Coronary artery (tissue), 2 donors: ENCODE measurements at regions not wholly inside any gene's neighbourhood (a gene's known extent, or its start where the extent isn't known, plus 50 kb on each side); places are given as distances from the start of the nearest gene placed in this dataset.

Experiments used
- DNase-seq: peaks from one replicate; pipeline ENCODE4 v3.0.0-alpha.2; 2017; ENCODE audit warnings: low spot score
- H3K27ac ChIP-seq, 2 donors: fragments of 200-600 bp; sonication (generic); one replicate each; pipeline ENCODE4 v1.5.1; 2016 to 2019
- H3K4me3 ChIP-seq: fragments of 200-600 bp; sonication (generic); 2 replicates; pipeline ENCODE4 v1.5.1; 2016; ENCODE audit warnings: mild to moderate bottlenecking, moderate library complexity
- TF ChIP-seq, protein P1 (sequence below): fragments of 200-600 bp; sonication (generic); IDR thresholded peaks from one replicate; pipeline ENCODE4 v1.5.1; 2019; ENCODE audit warnings: antibody characterized with exemption

DNA sequence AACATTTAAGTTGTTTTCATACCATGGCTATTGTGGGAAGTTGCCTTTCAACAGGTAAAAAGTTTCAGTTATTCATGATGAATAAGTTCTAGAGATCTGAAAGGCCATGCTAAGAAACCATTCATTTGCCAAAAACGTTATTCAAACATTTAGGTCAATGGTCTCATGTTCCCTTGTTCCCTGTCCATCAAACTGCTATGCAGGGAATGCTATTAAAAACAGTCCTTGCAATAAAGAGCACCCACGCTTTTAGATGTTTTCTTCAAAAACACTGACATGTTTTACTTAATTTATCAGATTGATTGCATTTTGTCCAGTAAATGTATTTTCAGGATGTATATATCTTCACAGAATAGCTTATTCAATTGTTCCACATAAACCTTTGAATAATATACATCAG, 573.2 kb upstream of the PCDH20 start:
- TF ChIP-seq, protein P1, sequence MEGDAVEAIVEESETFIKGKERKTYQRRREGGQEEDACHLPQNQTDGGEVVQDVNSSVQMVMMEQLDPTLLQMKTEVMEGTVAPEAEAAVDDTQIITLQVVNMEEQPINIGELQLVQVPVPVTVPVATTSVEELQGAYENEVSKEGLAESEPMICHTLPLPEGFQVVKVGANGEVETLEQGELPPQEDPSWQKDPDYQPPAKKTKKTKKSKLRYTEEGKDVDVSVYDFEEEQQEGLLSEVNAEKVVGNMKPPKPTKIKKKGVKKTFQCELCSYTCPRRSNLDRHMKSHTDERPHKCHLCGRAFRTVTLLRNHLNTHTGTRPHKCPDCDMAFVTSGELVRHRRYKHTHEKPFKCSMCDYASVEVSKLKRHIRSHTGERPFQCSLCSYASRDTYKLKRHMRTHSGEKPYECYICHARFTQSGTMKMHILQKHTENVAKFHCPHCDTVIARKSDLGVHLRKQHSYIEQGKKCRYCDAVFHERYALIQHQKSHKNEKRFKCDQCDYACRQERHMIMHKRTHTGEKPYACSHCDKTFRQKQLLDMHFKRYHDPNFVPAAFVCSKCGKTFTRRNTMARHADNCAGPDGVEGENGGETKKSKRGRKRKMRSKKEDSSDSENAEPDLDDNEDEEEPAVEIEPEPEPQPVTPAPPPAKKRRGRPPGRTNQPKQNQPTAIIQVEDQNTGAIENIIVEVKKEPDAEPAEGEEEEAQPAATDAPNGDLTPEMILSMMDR, result no peak
- DNase-seq, result no peak
- Histone ChIP-seq H3K27ac (no peak overlapping the region), H3K4me3 (no peak overlapping the region)

DNA sequence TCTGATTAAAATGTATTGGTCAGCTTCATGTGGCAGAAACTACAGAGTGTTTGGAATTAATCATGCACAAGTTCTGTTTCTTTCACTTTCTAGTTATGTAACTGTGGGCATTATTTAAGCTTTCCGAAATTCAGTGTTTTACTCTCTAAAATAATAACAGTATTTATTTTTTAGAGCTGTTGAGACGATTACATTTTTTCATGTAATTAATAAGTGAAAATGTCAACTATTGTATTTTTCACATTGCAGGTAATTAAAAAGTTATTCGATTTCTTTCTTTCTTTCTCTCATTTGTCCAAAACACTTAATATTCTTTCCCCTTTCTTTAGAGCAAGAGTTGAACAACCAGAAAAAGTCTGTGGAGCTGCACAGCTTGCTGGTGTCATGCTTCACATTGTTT, 559.4 kb upstream of the PCDH20 start:
- Histone ChIP-seq H3K4me3 (no peak overlapping the region), H3K27ac (no peak overlapping the region)
- TF ChIP-seq, protein P1, result no peak
- no peak for DNase-seq

DNA sequence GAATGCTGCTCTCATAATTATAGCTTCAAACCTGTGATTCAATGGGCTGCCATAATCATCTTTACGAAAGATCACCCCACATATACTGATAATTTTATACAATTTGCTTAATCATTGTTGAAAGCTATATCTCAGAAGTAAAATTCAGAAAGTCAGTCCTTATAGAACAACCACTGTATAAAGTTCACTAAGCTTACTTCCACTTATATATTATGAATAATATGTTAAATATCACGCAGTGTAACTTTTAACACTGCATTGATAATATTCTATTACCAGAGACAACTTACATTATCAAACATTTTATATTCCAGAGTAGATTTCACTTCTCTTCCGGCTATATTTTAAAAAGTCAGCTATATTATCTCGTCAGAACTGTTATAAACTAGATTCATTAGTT, 550.1 kb upstream of the PCDH20 start:
- Histone ChIP-seq H3K4me3 (no peak overlapping the region), H3K27ac (no peak overlapping the region)
- no peak for DNase-seq
- TF ChIP-seq, protein P1, result no peak

DNA sequence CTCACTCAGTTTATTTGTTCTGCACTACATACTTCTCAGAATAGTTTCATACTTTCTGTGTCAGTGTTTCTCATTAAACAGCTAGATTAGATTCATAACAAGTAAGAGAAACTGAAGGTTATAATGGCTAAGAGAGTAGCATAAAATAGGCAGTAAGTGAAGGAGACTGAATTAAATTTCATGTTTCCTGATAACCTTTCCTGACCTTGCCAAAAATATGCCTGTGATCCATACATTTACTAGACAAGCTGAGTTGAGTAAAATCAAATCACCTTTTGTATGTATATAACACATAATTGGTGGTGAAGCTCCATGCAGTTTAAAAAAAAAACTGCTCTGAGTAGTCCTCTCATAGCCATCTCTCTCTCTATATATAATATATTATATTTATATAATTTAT, 545.3 kb upstream of the PCDH20 start:
- Histone ChIP-seq H3K4me3 (no peak overlapping the region), H3K27ac (no peak overlapping the region)
- TF ChIP-seq, protein P1, result no peak
- no peak for DNase-seq

DNA sequence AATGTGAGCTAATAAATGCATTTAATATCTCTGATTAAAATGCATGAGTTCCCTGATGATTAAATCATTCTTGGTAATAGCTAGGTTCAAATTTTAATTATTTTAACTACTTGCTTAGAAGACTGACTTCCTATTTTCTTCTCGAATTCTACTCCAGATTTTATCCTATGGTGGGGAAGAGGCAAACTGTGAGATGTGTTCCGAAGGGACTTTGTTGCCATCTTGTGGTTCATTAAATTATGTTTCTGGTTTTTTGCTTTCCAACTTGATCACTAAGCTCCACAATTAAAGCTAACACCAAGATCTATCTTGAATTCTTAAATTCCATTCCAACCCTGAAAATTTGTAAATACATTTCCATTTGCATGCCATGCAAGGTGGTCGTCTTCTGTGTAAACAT, 538.4 kb upstream of the PCDH20 start:
- DNase-seq, result no peak
- Histone ChIP-seq H3K4me3 (no peak overlapping the region), H3K27ac (no peak overlapping the region)
- TF ChIP-seq, protein P1, result no peak

DNA sequence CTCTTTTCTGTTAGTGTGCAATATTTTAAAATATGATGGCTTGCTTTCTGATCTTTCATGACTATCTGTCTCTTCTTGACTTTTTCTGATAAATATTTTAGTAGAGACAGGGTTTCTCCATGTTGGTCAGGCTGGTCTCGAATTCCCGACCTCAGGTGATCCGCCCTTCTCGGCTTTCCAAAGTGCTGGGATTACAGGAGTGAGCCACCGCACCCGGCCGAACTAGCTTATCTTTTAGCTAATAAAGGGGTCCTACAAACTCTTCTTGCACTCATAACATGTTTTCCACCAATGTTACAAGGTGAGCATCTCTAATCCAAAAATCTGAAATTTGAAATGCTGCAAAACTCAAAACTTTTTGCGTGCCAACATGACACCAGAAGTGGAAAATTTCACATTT, 535.2 kb upstream of the PCDH20 start:
- Histone ChIP-seq H3K4me3 (no peak overlapping the region), H3K27ac (no peak overlapping the region)
- DNase-seq, result no peak
- TF ChIP-seq, protein P1, result no peak

DNA sequence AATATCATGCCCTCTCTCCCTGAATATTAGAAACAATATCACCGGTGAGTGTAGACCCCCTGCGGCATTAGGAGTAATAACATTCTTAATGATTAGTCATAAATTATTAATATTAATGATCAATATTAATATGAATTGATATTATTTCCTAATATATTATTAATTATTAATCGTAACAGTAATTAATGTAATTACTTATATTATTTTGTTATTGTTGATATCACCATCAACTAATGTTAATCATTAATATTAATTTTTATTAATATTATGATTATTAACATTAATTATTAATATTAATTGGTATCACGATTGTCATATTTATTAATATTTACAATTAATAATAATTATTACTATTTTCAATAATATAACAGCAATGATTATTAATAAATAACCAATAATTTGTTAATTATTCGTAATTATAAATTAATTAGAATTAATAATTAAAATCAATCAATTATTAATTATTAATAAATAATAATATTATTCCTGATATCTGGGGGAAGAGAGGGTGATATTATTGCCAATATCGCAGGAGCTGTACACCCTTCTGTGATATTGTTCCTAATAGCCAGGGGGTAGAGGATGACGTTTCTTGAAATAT, 528.8 kb upstream of the PCDH20 start:
- TF ChIP-seq, protein P1, result no peak
- H3K4me3 ChIP-seq, result no peak overlapping the region
- DNase-seq, result no peak

More for the DNA sequence above, 528.8 kb upstream of the PCDH20 start:
- no peak overlapping the region for H3K27ac ChIP-seq
